A673 (cell line): ENCODE measurements at regions not wholly inside any gene's neighbourhood (a gene's known extent, or its start where the extent isn't known, plus 50 kb on each side); places are given as distances from the start of the nearest gene placed in this dataset.

Source experiments
- EZH2 ChIP-seq: fragments of 200-600 bp; sonication (generic); IDR thresholded peaks from 2 replicates; pipeline ENCODE4 v1.6.1; 2017; ENCODE audit warnings: borderline replicate concordance, low read depth, mild to moderate bottlenecking, mixed read lengths, antibody characterized with exemption, low read length; ENCODE audit not compliant: poor library complexity, severe bottlenecking
- TF ChIP-seq, protein P1 (sequence below): fragments of 300-800, 200-600 bp; sonication (generic); conservative IDR thresholded peaks from 2 replicates; pipeline ENCODE4 v1.5.1; 2017; ENCODE audit warnings: low read depth, mild to moderate bottlenecking, antibody characterized with exemption, low read length, moderate library complexity, mixed read lengths

- TF ChIP-seq, protein P1, sequence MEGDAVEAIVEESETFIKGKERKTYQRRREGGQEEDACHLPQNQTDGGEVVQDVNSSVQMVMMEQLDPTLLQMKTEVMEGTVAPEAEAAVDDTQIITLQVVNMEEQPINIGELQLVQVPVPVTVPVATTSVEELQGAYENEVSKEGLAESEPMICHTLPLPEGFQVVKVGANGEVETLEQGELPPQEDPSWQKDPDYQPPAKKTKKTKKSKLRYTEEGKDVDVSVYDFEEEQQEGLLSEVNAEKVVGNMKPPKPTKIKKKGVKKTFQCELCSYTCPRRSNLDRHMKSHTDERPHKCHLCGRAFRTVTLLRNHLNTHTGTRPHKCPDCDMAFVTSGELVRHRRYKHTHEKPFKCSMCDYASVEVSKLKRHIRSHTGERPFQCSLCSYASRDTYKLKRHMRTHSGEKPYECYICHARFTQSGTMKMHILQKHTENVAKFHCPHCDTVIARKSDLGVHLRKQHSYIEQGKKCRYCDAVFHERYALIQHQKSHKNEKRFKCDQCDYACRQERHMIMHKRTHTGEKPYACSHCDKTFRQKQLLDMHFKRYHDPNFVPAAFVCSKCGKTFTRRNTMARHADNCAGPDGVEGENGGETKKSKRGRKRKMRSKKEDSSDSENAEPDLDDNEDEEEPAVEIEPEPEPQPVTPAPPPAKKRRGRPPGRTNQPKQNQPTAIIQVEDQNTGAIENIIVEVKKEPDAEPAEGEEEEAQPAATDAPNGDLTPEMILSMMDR, result no peak
- no peak for TF ChIP-seq EZH2
Observed at GRCh38 chr14:61153914-61154545, 127.1 kb downstream of the TMEM30B start.
